T-cell (primary cell): ENCODE measurements at regions not wholly inside any gene's neighbourhood (a gene's known extent, or its start where the extent isn't known, plus 50 kb on each side); places are given as distances from the start of the nearest gene placed in this dataset.
"Not testable (repeated sequence)": the region's sequence is repeated elsewhere in the genome, so short reads cannot be mapped to it uniquely, and the experiment has no call there.

Experiments used
- ATAC-seq, 4 experiments: fragments of 200-7000 bp in 3 of 4; fragments of 150-1000 bp in 1 of 4; cut with Tn5 transposase; replicated peaks in 1 of 4; 1 replicate in 3 of 4; 2 replicates in 1 of 4; pipeline ENCODE4 v1.10.0; 2021; ENCODE audit warnings: moderate library complexity in 3 of 4, mild to moderate bottlenecking in 2 of 4, moderate number of reproducible peaks in 1 of 4
- CTCF ChIA-PET, 2 donors: fragments of 300-600 bp; sonication (Branson Sonifier 250); formaldehyde crosslinking; loops; one replicate each; lab custom pipeline; 2022; ENCODE audit warnings: antibody characterized with exemption in 2 of 2; lab: Charles Lee
- POLR2A ChIA-PET, 2 donors: fragments of 300-600 bp; sonication (Branson Sonifier 250); formaldehyde crosslinking; loops; one replicate each; lab custom pipeline; 2022; ENCODE audit warnings: antibody characterized with exemption in 2 of 2; lab: Charles Lee
- DNase-seq, 35 experiments: peaks; one replicate each; pipeline versions ENCODE4 v3.0.0 to v3.0.0-alpha.2; 2013 to 2023
- H3K27ac ChIP-seq: one replicate; pipeline ENCODE4 v1.5.1; 2013; ENCODE audit warnings: low read length
- H3K27me3 ChIP-seq, 2 experiments: replicated peaks in 1 of 2; 1 replicate in 1 of 2; 2 replicates in 1 of 2; pipeline versions ENCODE4 v1.6.1 to v1.7.0; 2013; ENCODE audit warnings: low read length in 1 of 2, mixed read lengths in 1 of 2; ENCODE audit not compliant: control insufficient read depth in 2 of 2, insufficient read depth in 2 of 2; ENCODE audit errors: extremely low read depth in 1 of 2
- H3K36me3 ChIP-seq, 2 donors: 1 replicate in 1 of 2; 2 replicates in 1 of 2; pipeline versions ENCODE4 v1.6.1 to v1.7.0; 2013; ENCODE audit warnings: low read length in 1 of 2; ENCODE audit not compliant: control insufficient read depth in 2 of 2, insufficient read depth in 1 of 2; ENCODE audit errors: extremely low read depth in 1 of 2
- H3K4me1 ChIP-seq, 2 experiments: 1 replicate in 1 of 2; 2 replicates in 1 of 2; pipeline versions ENCODE4 v1.6.1 to v1.7.0; 2013; ENCODE audit warnings: low read length in 2 of 2, mixed read lengths in 1 of 2; ENCODE audit not compliant: insufficient read depth in 2 of 2, control insufficient read depth in 1 of 2; ENCODE audit errors: extremely low read depth in 1 of 2
- H3K4me3 ChIP-seq, 2 donors: 1 replicate in 1 of 2; 2 replicates in 1 of 2; pipeline versions ENCODE4 v1.5.1 to v1.7.0; 2013; ENCODE audit warnings: mild to moderate bottlenecking in 2 of 2, low read length in 1 of 2, moderate library complexity in 1 of 2; ENCODE audit not compliant: control insufficient read depth in 1 of 2; ENCODE audit errors: extremely low read depth in 1 of 2
- H3K9me3 ChIP-seq: 2 replicates; pipeline ENCODE4 v1.7.0; 2013
- H3K27ac Mint-ChIP-seq, 2 donors: one replicate each; pipeline ENCODE4 v1.8.0; 2020 to 2021; ENCODE audit warnings: mild to moderate bottlenecking in 2 of 2, mixed read lengths in 2 of 2
- H3K27me3 Mint-ChIP-seq, 2 donors: one replicate each; pipeline ENCODE4 v1.8.0; 2021 to 2022; ENCODE audit warnings: mixed read lengths in 2 of 2
- H3K36me3 Mint-ChIP-seq: one replicate; pipeline ENCODE4 v1.8.0; 2021; ENCODE audit warnings: mixed read lengths
- H3K4me1 Mint-ChIP-seq, 3 donors: one replicate each; pipeline ENCODE4 v1.8.0; 2020 to 2022; ENCODE audit warnings: mixed read lengths in 3 of 3, mild to moderate bottlenecking in 1 of 3
- H3K4me3 Mint-ChIP-seq, 3 donors: one replicate each; pipeline ENCODE4 v1.8.0; 2020 to 2022; ENCODE audit warnings: mild to moderate bottlenecking in 3 of 3, mixed read lengths in 3 of 3, moderate library complexity in 3 of 3
- H3K9me3 Mint-ChIP-seq, 3 donors: one replicate each; pipeline ENCODE4 v1.8.0; 2020 to 2022; ENCODE audit warnings: mixed read lengths in 3 of 3
- WGBS: methylation state at CpG from one replicate; pipeline ENCODE4 v1.1.5; 2013; ENCODE audit warnings: missing lambda C conversion rate; ENCODE audit not compliant: insufficient coverage; 5-methylcytosine and 5-hydroxymethylcytosine counted together

DNA sequence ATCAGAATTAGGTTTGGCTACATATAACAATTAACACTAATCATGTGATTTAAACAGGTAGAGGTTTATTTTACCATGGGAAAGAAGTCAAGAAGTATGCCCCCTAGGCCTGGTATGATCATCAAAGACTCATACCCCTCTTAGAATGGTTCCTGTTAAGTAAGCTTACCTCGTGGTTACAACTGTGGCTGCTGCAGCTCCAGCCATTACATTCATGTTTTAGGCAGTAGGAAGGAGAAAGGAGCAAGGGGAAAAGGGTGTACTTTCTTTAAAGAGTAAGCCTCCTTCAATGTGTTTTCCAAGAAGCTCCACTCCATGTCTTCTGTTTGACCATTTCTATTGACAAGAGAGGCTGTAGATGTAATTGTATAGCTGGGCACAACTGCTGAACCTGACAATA lies 94.9 kb upstream of the GATB start:
- CTCF ChIA-PET = no interaction called here
- ATAC-seq = no peak
- POLR2A ChIA-PET = no interaction called here

DNA sequence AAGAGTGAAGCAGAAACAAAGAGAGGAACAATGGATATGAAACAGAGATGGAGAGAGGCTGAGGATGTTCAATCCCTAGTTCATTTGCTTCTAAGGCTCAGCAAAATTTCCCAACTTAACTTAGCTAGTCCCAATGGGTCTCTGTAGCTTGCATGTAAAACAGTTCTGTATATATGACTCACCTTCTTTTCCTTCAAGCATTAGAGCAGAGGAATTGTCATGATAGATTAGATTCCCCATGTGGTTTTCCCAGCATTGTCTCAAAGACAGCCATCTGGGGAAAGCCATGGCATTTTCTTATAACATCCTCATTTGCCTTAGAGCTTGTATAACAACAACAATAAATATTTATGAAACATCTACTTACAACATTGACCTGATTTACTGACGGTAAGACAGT lies 93.9 kb upstream of the GATB start:
- no peaks in the 10 kb centered on the region for H3K36me3 ChIP-seq
- no peaks in the 10 kb centered on the region for H3K27me3 ChIP-seq
- H3K4me1 Mint-ChIP-seq = peaks cover 0 to 1% (median 0%) of the 10 kb centered on the region in 3 donors
- no peaks in the 10 kb centered on the region for H3K36me3 Mint-ChIP-seq
- H3K9me3 Mint-ChIP-seq = peaks cover 0 to 3% (median under 1%) of the 10 kb centered on the region in 3 donors
- H3K27me3 Mint-ChIP-seq = no peaks in the 10 kb centered on the region
- POLR2A ChIA-PET = interaction anchor here in 1 of 2 donors (0.6 to 0.7 kb wide), 2 partner anchors 10 to 11 kb away, joined by 3 read pairs; no protein-coding TSS in a partner anchor
- H3K4me1 ChIP-seq = no peaks in the 10 kb centered on the region
- no peak overlapping the region for H3K27ac Mint-ChIP-seq
- WGBS = 100% methylated on average over 1 of the region's 1 CpG
- no peak overlapping the region for H3K4me3 Mint-ChIP-seq
- H3K4me3 ChIP-seq = no peak overlapping the region
- DNase-seq = no peak
- H3K9me3 ChIP-seq = no peaks in the 10 kb centered on the region
- H3K27ac ChIP-seq = no peak overlapping the region
- no peak for ATAC-seq
- CTCF ChIA-PET = interaction anchor here (0.5 to 1.0 kb wide), 3 partner anchors 52 to 956 kb away, joined by 3 read pairs; no protein-coding TSS in a partner anchor

More for the DNA sequence above, 94.9 kb upstream of the GATB start:
- Mint-ChIP-seq H3K9me3 (peaks cover 0 to 3% (median 0%) of the 10 kb centered on the region in 3 donors), H3K4me3 (no peak overlapping the region), H3K4me1 (peaks cover 0 to 1% (median 0%) of the 10 kb centered on the region in 3 donors), H3K27me3 (no peaks in the 10 kb centered on the region), H3K27ac (no peak overlapping the region), H3K36me3 (no peaks in the 10 kb centered on the region)
- Histone ChIP-seq H3K36me3 (no peaks in the 10 kb centered on the region), H3K27me3 (no peaks in the 10 kb centered on the region), H3K9me3 (no peaks in the 10 kb centered on the region), H3K4me1 (no peaks in the 10 kb centered on the region), H3K4me3 (no peak overlapping the region), H3K27ac (no peak overlapping the region)
- DNase-seq = no peak
- WGBS = no CpG with 5 or more reads among the region's 1 CpG

DNA sequence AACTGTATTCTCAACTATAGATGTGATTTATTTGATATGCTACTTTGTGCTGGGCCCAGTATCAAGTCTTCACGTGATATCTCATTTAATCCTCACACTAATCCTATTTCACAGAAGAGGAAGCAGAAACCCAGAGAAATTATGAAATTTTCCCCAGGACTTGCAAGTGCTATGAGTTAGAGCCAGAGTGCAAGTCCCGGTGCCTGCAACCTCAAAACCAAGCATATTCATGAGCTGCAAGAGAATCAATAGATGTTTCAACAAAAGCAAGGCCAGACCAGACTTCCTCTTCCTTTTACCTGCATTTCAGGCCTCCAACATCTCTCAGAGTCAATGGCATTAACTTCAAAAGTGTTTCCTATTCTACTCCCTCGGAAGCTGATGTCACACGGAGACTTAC lies 92.2 kb upstream of the GATB start:
- Mint-ChIP-seq H3K27me3 (no peaks in the 10 kb centered on the region), H3K9me3 (peaks cover 3 to 12% (median 7%) of the 10 kb centered on the region in 3 donors), H3K4me1 (peaks cover 0 to 1% (median 0%) of the 10 kb centered on the region in 3 donors), H3K36me3 (no peaks in the 10 kb centered on the region), H3K27ac (no peak overlapping the region), H3K4me3 (no peak overlapping the region)
- POLR2A ChIA-PET = no interaction called here
- ATAC-seq (no peak), DNase-seq (no peak)
- Histone ChIP-seq H3K36me3 (no peaks in the 10 kb centered on the region), H3K9me3 (no peaks in the 10 kb centered on the region), H3K27me3 (no peaks in the 10 kb centered on the region), H3K27ac (no peak overlapping the region), H3K4me1 (no peaks in the 10 kb centered on the region), H3K4me3 (no peak overlapping the region)
- CTCF ChIA-PET = no interaction called here
- 50% methylated on average over 1 of the region's 4 CpGs for WGBS

DNA sequence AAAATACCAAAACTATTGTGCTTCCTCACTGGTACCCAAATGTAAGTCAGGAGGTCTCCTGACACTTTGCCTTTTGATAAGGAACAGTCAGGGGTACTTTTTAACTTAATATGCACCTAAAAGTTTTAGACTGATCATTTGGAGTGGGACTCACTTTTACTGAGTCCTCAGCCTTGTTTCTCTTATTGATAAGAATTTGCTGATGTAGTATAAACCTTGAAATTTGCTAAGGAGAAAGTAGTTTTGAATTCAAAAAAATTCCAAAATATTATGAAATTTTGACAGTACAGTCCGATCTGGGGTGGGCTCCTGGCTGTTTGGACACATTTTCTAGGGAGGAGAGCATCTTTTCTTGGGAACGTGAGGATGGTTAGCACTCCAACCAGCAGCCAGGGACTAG lies 91.4 kb upstream of the GATB start:
- H3K27ac ChIP-seq = no peak overlapping the region
- ATAC-seq = no peak
- CTCF ChIA-PET = interaction anchor here in 1 of 2 donors (0.6 kb wide), 1 partner anchor 377 kb away, joined by 4 read pairs; no protein-coding TSS in a partner anchor
- Mint-ChIP-seq H3K4me1 (no peaks in the 10 kb centered on the region), H3K27ac (no peak overlapping the region), H3K36me3 (no peaks in the 10 kb centered on the region), H3K4me3 (no peak overlapping the region), H3K27me3 (no peaks in the 10 kb centered on the region), H3K9me3 (peaks cover 3 to 12% (median 7%) of the 10 kb centered on the region in 3 donors)
- WGBS = 71% methylated on average over 1 of the region's 2 CpGs
- H3K36me3 ChIP-seq = no peaks in the 10 kb centered on the region
- H3K4me3 ChIP-seq = no peak overlapping the region
- no peaks in the 10 kb centered on the region for H3K9me3 ChIP-seq
- H3K4me1 ChIP-seq = no peaks in the 10 kb centered on the region
- no peaks in the 10 kb centered on the region for H3K27me3 ChIP-seq
- POLR2A ChIA-PET = no interaction called here
- no peak for DNase-seq

DNA sequence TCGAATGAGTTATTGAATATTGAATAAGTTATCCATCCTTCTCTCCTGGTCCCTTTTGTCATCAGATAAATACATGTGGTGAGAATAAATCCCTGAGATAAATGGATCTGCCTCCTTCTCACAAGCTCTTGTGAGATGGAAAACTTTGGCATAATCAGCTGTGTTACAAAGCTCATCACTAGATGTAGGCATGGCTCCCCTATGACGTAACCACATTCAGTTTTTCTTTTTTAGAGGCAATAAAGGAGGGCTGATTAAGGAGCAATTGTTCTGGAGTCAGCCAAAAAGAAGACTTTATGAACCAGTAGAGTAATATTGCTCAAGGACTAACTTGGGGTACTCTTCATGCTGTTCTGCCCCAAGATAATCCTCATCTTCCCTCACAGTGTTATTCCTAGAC lies 90.5 kb upstream of the GATB start:
- no peaks in the 10 kb centered on the region for H3K9me3 ChIP-seq
- H3K36me3 ChIP-seq = no peaks in the 10 kb centered on the region
- WGBS = no CpG with 5 or more reads among the region's 2 CpGs
- no peak overlapping the region for H3K27ac ChIP-seq
- no peaks in the 10 kb centered on the region for H3K36me3 Mint-ChIP-seq
- no peaks in the 10 kb centered on the region for H3K4me1 ChIP-seq
- H3K27ac Mint-ChIP-seq = no peak overlapping the region
- no peaks in the 10 kb centered on the region for H3K27me3 ChIP-seq
- no peak overlapping the region for H3K4me3 Mint-ChIP-seq
- DNase-seq = no peak
- H3K4me3 ChIP-seq = no peak overlapping the region
- H3K4me1 Mint-ChIP-seq = no peaks in the 10 kb centered on the region
- no peaks in the 10 kb centered on the region for H3K27me3 Mint-ChIP-seq
- peaks cover 3 to 12% (median 7%) of the 10 kb centered on the region in 3 donors for H3K9me3 Mint-ChIP-seq
- POLR2A ChIA-PET = no interaction called here
- CTCF ChIA-PET = interaction anchor here in 1 of 2 donors (0.5 kb wide), 1 partner anchor 78 kb away, joined by 5 read pairs; no protein-coding TSS in a partner anchor
- ATAC-seq = no peak

DNA sequence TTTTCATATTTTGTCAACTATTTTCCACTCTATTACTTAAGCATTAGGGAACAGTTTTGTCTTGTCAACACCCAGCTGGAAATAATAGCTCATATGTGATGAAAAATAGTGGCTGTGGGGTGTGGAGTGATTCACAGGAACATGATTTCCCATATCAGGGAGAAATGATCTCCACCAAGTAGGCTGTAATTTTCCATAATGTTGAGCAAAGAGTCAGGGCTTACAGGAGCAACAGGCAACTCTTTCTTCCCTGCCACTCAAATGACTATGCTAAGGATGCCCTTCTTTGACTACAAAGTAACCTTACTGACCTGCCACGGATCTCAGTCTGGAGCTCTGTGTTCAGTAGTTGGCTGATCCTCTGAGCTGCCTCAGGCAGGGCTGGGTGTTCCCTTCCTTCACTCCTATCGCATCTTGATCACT lies 90.0 kb upstream of the GATB start:
- H3K27me3 ChIP-seq = no peaks in the 10 kb centered on the region
- Mint-ChIP-seq H3K4me3 (no peak overlapping the region), H3K4me1 (no peaks in the 10 kb centered on the region), H3K36me3 (no peaks in the 10 kb centered on the region), H3K27ac (no peak overlapping the region), H3K27me3 (no peaks in the 10 kb centered on the region), H3K9me3 (peaks cover 1 to 12% (median 7%) of the 10 kb centered on the region in 3 donors)
- ChIA-PET POLR2A (no interaction called here), CTCF (no interaction called here)
- no peak overlapping the region for H3K27ac ChIP-seq
- DNase-seq (no peak), ATAC-seq (no peak)
- no peaks in the 10 kb centered on the region for H3K36me3 ChIP-seq
- no peaks in the 10 kb centered on the region for H3K4me1 ChIP-seq
- no peak overlapping the region for H3K4me3 ChIP-seq
- no CpG with 5 or more reads among the region's 2 CpGs for WGBS
- no peaks in the 10 kb centered on the region for H3K9me3 ChIP-seq

DNA sequence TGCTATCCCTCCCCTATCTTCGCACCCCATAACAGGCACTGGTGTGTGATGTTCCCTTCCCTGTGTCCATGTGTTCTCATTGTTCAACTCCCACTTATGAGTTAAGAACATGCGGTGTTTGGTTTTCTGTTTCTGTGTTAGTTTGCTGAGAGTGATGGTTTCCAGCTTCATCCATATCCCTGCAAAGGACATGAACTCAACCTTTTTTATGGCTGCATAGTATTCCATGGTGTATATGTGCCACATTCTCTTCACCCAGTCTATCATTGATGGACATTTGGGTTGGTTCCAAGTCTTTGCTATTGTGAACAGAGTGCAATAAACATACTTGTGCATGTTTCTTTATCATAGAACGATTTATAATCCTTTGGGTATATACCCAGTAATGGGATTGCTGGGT lies 84.7 kb upstream of the GATB start:
- CTCF ChIA-PET, H3K27ac Mint-ChIP-seq: not testable (repeated sequence)
- no CpG with 5 or more reads among the region's 3 CpGs for WGBS

More for the DNA sequence above, 84.7 kb upstream of the GATB start:
- H3K36me3 ChIP-seq, H3K27me3 ChIP-seq, H3K9me3 ChIP-seq, H3K36me3 Mint-ChIP-seq, H3K4me3 Mint-ChIP-seq, H3K4me1 Mint-ChIP-seq, POLR2A ChIA-PET, H3K4me1 ChIP-seq, H3K27me3 Mint-ChIP-seq, H3K4me3 ChIP-seq, DNase-seq, H3K27ac ChIP-seq, ATAC-seq: not testable (repeated sequence)
- H3K9me3 Mint-ChIP-seq = peaks cover 0 to 12% (median 7%) of the 10 kb centered on the region in 3 donors
